Keratinocyte (primary cell): ENCODE measurements at regions not wholly inside any gene's neighbourhood (a gene's known extent, or its start where the extent isn't known, plus 50 kb on each side); places are given as distances from the start of the nearest gene placed in this dataset.

Experiments
- DNase-seq: peaks from one replicate; pipeline ENCODE4 v3.0.0-alpha.2; 2011; ENCODE audit warnings: low read depth, missing footprints, low spot score
- FAIRE-seq: peaks from 2 replicates; lab custom pipeline; 2011; peaks lifted over from hg19 to GRCh38; lab: Jason Lieb, UNC
- H2AFZ ChIP-seq: 2 replicates; pipeline ENCODE4 v1.6.0; 2012; ENCODE audit warnings: low read length, control low read depth, inconsistent platforms; ENCODE audit not compliant: control insufficient read depth
- H3K27ac ChIP-seq: 2 replicates; pipeline ENCODE4 v1.5.1; 2011; ENCODE audit warnings: low read length; ENCODE audit not compliant: control insufficient read depth, insufficient read depth
- H3K27me3 ChIP-seq: 3 replicates; pipeline ENCODE4 v1.6.0; 2011; ENCODE audit warnings: low read length; ENCODE audit not compliant: control insufficient read depth, insufficient read depth; ENCODE audit errors: extremely low read depth
- H3K36me3 ChIP-seq, 2 experiments: 2 replicates in 1 of 2; 3 replicates in 1 of 2; pipeline ENCODE4 v1.5.1; 2011; ENCODE audit warnings: low read length in 2 of 2, mild to moderate bottlenecking in 1 of 2; ENCODE audit not compliant: control insufficient read depth in 2 of 2, insufficient read depth in 2 of 2; ENCODE audit errors: extremely low read depth in 1 of 2
- H3K4me1 ChIP-seq: 3 replicates; pipeline ENCODE4 v1.5.1; 2011; ENCODE audit warnings: low read length; ENCODE audit not compliant: control insufficient read depth, insufficient read depth; ENCODE audit errors: extremely low read depth
- H3K4me2 ChIP-seq: 3 replicates; pipeline ENCODE4 v1.6.0; 2011; ENCODE audit warnings: low read depth, low read length; ENCODE audit not compliant: control insufficient read depth, insufficient read depth; ENCODE audit errors: extremely low read depth
- H3K4me3 ChIP-seq, 3 experiments: fragments of 200-600 bp in 1 of 3; sonication (generic) in 1 of 3; 2 replicates in 2 of 3; 3 replicates in 1 of 3; pipeline ENCODE4 v1.5.1; 2011 to 2016; ENCODE audit warnings: low read length in 3 of 3, mild to moderate bottlenecking in 3 of 3, control low read depth in 2 of 3, inconsistent platforms in 1 of 3, low read depth in 1 of 3, mixed read lengths in 1 of 3, mixed run types in 1 of 3, moderate library complexity in 1 of 3; ENCODE audit not compliant: control insufficient read depth in 2 of 3, insufficient read depth in 2 of 3; ENCODE audit errors: extremely low read depth in 1 of 3
- H3K79me2 ChIP-seq: 2 replicates; pipeline ENCODE4 v1.6.0; 2012; ENCODE audit warnings: low read length; ENCODE audit not compliant: control insufficient read depth, insufficient read depth
- H3K9ac ChIP-seq: 3 replicates; pipeline ENCODE4 v1.6.0; 2011; ENCODE audit warnings: low read length; ENCODE audit not compliant: control insufficient read depth, insufficient read depth; ENCODE audit errors: extremely low read depth
- H3K9me1 ChIP-seq: 3 replicates; pipeline ENCODE4 v1.6.0; 2011; ENCODE audit warnings: low read length; ENCODE audit not compliant: control insufficient read depth, insufficient read depth; ENCODE audit errors: extremely low read depth
- H3K9me3 ChIP-seq: 2 replicates; pipeline ENCODE4 v1.5.1; 2012; ENCODE audit warnings: low read depth, low read length; ENCODE audit not compliant: control insufficient read depth
- H4K20me1 ChIP-seq: 3 replicates; pipeline ENCODE4 v1.6.0; 2011; ENCODE audit warnings: low read length; ENCODE audit not compliant: control insufficient read depth, insufficient read depth; ENCODE audit errors: extremely low read depth
- EZH2 ChIP-seq: IDR thresholded peaks from one replicate; pipeline ENCODE4 v1.6.1; 2012; ENCODE audit warnings: inconsistent platforms, mild to moderate bottlenecking, low read length, moderate library complexity
- dilution Hi-C: fragments of 300-500 bp; cut with MboI; formaldehyde crosslinking; loops from one replicate; pipeline ENCODE4 v1.7.0; 2020; ENCODE audit warnings: low sequenced_read_pairs; ENCODE audit not compliant: extremely low pct_ligation_motif_present
- TF ChIP-seq, protein P1 (sequence below), 3 experiments: IDR thresholded peaks in 1 of 3; conservative IDR thresholded peaks in 1 of 3; optimal IDR thresholded peaks in 1 of 3; 2 replicates in 2 of 3; 3 replicates in 1 of 3; pipeline versions ENCODE3 to v1.5.1; 2011; ENCODE audit warnings: low read length in 3 of 3, mild to moderate bottlenecking in 3 of 3, moderate library complexity in 2 of 3, control low read depth in 1 of 3, inconsistent platforms in 1 of 3; ENCODE audit not compliant: insufficient read depth in 2 of 3; ENCODE audit errors: extremely low read depth in 1 of 3

DNA sequence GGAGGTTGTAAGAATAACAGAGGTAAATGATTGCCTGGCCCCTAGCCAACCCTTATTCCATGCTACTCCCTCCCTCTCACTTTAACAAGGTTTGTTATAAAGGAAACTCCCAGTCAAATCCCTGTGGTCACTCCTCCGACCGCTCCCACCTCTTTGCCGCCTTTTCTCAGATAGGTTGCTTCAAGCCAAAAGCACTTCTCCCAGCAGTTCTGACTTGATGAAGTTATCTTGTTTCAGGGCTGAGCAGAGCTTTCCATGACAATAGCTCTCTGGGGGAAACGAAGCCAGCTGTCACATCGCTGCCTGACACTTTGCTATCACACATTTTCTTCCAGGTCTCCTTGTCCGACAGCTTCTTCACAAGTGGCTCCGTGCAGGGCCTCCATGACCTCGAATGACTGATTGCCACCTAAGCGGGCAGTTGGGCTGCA is 278.6 kb downstream of the HAPSTR1 start:
- FAIRE-seq = no peak
- no peak overlapping the region for H3K9ac ChIP-seq
- H4K20me1 ChIP-seq = no peaks in the 10 kb centered on the region
- no peak overlapping the region for H3K4me3 ChIP-seq
- H3K79me2 ChIP-seq = no peaks in the 10 kb centered on the region
- no peak overlapping the region for H3K27ac ChIP-seq
- peaks cover 2% of the 10 kb centered on the region for H3K9me3 ChIP-seq
- TF ChIP-seq EZH2 = no peak
- TF ChIP-seq, protein P1, sequence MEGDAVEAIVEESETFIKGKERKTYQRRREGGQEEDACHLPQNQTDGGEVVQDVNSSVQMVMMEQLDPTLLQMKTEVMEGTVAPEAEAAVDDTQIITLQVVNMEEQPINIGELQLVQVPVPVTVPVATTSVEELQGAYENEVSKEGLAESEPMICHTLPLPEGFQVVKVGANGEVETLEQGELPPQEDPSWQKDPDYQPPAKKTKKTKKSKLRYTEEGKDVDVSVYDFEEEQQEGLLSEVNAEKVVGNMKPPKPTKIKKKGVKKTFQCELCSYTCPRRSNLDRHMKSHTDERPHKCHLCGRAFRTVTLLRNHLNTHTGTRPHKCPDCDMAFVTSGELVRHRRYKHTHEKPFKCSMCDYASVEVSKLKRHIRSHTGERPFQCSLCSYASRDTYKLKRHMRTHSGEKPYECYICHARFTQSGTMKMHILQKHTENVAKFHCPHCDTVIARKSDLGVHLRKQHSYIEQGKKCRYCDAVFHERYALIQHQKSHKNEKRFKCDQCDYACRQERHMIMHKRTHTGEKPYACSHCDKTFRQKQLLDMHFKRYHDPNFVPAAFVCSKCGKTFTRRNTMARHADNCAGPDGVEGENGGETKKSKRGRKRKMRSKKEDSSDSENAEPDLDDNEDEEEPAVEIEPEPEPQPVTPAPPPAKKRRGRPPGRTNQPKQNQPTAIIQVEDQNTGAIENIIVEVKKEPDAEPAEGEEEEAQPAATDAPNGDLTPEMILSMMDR (optimal IDR thresholded peaks at IDR 0.05 in 1 of 3, IDR thresholded peaks at IDR 0.05 in 1 of 3, conservative IDR thresholded peaks at IDR 0.05 in 1 of 3; ENCODE audit: extremely low read depth in 1 of 3, insufficient read depth in 2 of 3, low read length in 3 of 3) = no peak
- H3K27me3 ChIP-seq = no peaks in the 10 kb centered on the region
- H3K36me3 ChIP-seq = no peaks in the 10 kb centered on the region
- H3K4me2 ChIP-seq = no peak overlapping the region
- no peak for DNase-seq
- no peaks in the 10 kb centered on the region for H3K9me1 ChIP-seq
- H2AFZ ChIP-seq = no peak overlapping the region
- H3K4me1 ChIP-seq = no peaks in the 10 kb centered on the region
- dilution Hi-C loops = no loop called here

DNA sequence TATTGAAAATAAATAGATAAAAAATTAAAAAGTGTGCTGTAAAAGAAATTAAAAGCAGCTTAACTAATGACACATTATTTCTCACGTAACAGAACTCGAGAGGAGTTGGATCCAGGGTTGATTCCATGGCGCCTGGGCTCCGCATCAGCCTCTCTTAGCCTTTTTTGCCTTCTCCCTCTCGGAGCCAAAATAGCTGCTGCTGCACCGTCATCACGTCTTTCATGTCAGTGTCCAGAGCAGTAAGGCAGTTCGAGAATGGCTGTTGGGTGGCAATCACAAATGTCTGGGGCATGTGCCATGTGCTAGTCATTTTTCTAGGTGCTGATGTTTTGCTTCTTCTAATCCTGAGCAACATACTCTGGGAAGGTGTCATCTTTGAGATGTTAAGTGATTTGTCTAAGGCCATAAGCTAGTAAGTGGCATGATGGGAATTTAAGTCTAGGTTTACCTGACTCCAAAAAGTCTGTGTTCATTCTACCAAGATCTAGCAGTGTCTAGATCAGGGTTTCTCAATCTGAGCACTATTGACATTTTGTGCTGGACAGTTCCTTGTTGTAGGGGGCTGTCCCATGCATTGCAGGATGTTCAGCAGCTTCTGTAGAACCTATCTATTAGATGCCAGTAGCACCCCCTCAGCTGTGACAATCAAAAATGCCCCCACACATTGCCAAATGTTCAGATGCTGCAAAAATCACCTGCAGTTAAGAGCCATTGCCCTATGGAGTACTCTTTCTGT is 280.4 kb downstream of the HAPSTR1 start:
- no peaks in the 10 kb centered on the region for H4K20me1 ChIP-seq
- H3K9ac ChIP-seq = no peak overlapping the region
- no peaks in the 10 kb centered on the region for H3K9me1 ChIP-seq
- TF ChIP-seq, protein P1 (optimal IDR thresholded peaks at IDR 0.05 in 1 of 3, IDR thresholded peaks at IDR 0.05 in 1 of 3, conservative IDR thresholded peaks at IDR 0.05 in 1 of 3; ENCODE audit: extremely low read depth in 1 of 3, insufficient read depth in 2 of 3, low read length in 3 of 3) = no peak
- no peak for TF ChIP-seq EZH2
- peaks cover 2% of the 10 kb centered on the region for H3K9me3 ChIP-seq
- no peak overlapping the region for H3K4me3 ChIP-seq
- H3K4me2 ChIP-seq = no peak overlapping the region
- no peak for DNase-seq
- no peaks in the 10 kb centered on the region for H3K79me2 ChIP-seq
- no peak overlapping the region for H2AFZ ChIP-seq
- H3K36me3 ChIP-seq = no peaks in the 10 kb centered on the region
- no peaks in the 10 kb centered on the region for H3K27me3 ChIP-seq
- FAIRE-seq = no peak
- no peaks in the 10 kb centered on the region for H3K4me1 ChIP-seq
- H3K27ac ChIP-seq = no peak overlapping the region
- dilution Hi-C loops = no loop called here
